Spleen (tissue), 11 donors: ENCODE measurements at regions not wholly inside any gene's neighbourhood (a gene's known extent, or its start where the extent isn't known, plus 50 kb on each side); places are given as distances from the start of the nearest gene placed in this dataset.

ENCODE experiments used
- DNase-seq: peaks from one replicate; pipeline ENCODE4 v3.0.0-alpha.2; 2020
- H3K27ac ChIP-seq, 8 donors: fragments of 200-600 bp; sonication (generic) in 7 of 8; 1 replicate in 4 of 8; 2 replicates in 4 of 8; pipeline versions ENCODE4 v1.5.0 to v1.8.0; 2016 to 2021; ENCODE audit warnings: inconsistent platforms in 4 of 8, mild to moderate bottlenecking in 4 of 8, moderate library complexity in 1 of 8
- H3K27me3 ChIP-seq, 7 donors: fragments of 200-600 bp; sonication (generic) in 6 of 7; replicated peaks in 1 of 7; 1 replicate in 4 of 7; 2 replicates in 3 of 7; pipeline versions ENCODE4 v1.5.0 to v1.8.0; 2016 to 2021; ENCODE audit warnings: inconsistent platforms in 3 of 7, mild to moderate bottlenecking in 1 of 7
- H3K36me3 ChIP-seq, 6 donors: fragments of 200-600 bp; sonication (generic) in 5 of 6; 1 replicate in 4 of 6; 2 replicates in 2 of 6; pipeline versions ENCODE4 v1.5.0 to v1.8.0; 2016 to 2021; ENCODE audit warnings: inconsistent platforms in 2 of 6
- H3K4me1 ChIP-seq, 6 donors: fragments of 200-600 bp; sonication (generic) in 5 of 6; 1 replicate in 3 of 6; 2 replicates in 3 of 6; pipeline versions ENCODE4 v1.5.0 to v1.8.0; 2016 to 2021; ENCODE audit warnings: inconsistent platforms in 3 of 6
- H3K4me3 ChIP-seq, 8 donors: fragments of 200-600 bp; sonication (generic) in 7 of 8; 1 replicate in 4 of 8; 2 replicates in 4 of 8; pipeline versions ENCODE4 v1.5.0 to v1.8.0; 2016 to 2021; ENCODE audit warnings: inconsistent platforms in 4 of 8, mild to moderate bottlenecking in 4 of 8, moderate library complexity in 2 of 8
- H3K9me3 ChIP-seq, 8 donors: fragments of 200-600 bp; sonication (generic) in 7 of 8; 1 replicate in 4 of 8; 2 replicates in 4 of 8; pipeline versions ENCODE4 v1.5.0 to v1.8.0; 2016 to 2021; ENCODE audit warnings: inconsistent platforms in 4 of 8
- POLR2A ChIP-seq, 3 donors: fragments of 450-650 bp; IDR thresholded peaks; one replicate each; pipeline ENCODE4 v1.5.1; 2017; ENCODE audit warnings: antibody characterized with exemption in 3 of 3, mild to moderate bottlenecking in 1 of 3
- POLR2AphosphoS5 ChIP-seq, 3 donors: sonication (generic); formaldehyde crosslinking; IDR thresholded peaks; one replicate each; pipeline ENCODE4 v1.5.1; 2017; ENCODE audit warnings: antibody characterized with exemption in 3 of 3
- WGBS, 5 donors: extraction: QIAGEN DNeasy Blood & Tissue Kit in 3 of 5; methylation state at CpG; one replicate each; pipeline versions ENCODE4 v1.1.5 to v1.1.7; 2013 to 2018; 5-methylcytosine and 5-hydroxymethylcytosine counted together
- intact Hi-C: fragments of 100-400 bp; cut with DNase I; formaldehyde crosslinking; loops from one replicate; pipeline ENCODE4 v1.15.0; 2023; ENCODE audit warnings: low total_unique reads
- TF ChIP-seq, protein P1 (sequence below), 11 experiments: fragments of 200-600 bp in 7 of 11; fragments of 450-650 bp in 4 of 11; sonication (generic) in 4 of 11; IDR thresholded peaks in 8 of 11; conservative IDR thresholded peaks in 3 of 11; 1 replicate in 7 of 11; 2 replicates in 4 of 11; pipeline versions ENCODE4 v1.4.0 to v1.8.0; 2016 to 2021; ENCODE audit warnings: antibody characterized with exemption in 11 of 11, inconsistent platforms in 4 of 11, mild to moderate bottlenecking in 1 of 11
- donor health status: healthy with polysubstance abuse.
- donor health status: DM: no; HTN: no; CAD: no; lungs with moderate emphysema.
- donor health status: DM: no; HTN: no; CAD: no.
- donor health status: Bipolar disorder and iron deficiency.
- donor health status: healthy.
- donor health status: DM: no; HTN: no; CAD: no.
- donor health status: DM: yes; HTN: yes; CAD: no.

- no peaks in the 10 kb centered on the region for H3K27me3 ChIP-seq
- H3K9me3 ChIP-seq: no peaks in the 10 kb centered on the region
- H3K27ac ChIP-seq: no peak overlapping the region
- 75 to 84% (median 81%) methylated on average over 5 of the region's 5 CpGs for WGBS, 5 donors
- H3K4me1 ChIP-seq: no peaks in the 10 kb centered on the region
- H3K36me3 ChIP-seq: no peaks in the 10 kb centered on the region
- intact Hi-C loops: no loop called here
- TF ChIP-seq POLR2A (IDR thresholded peaks at IDR 0.05) (no peak), POLR2AphosphoS5 (IDR thresholded peaks at IDR 0.05) (no peak)
- TF ChIP-seq, protein P1, sequence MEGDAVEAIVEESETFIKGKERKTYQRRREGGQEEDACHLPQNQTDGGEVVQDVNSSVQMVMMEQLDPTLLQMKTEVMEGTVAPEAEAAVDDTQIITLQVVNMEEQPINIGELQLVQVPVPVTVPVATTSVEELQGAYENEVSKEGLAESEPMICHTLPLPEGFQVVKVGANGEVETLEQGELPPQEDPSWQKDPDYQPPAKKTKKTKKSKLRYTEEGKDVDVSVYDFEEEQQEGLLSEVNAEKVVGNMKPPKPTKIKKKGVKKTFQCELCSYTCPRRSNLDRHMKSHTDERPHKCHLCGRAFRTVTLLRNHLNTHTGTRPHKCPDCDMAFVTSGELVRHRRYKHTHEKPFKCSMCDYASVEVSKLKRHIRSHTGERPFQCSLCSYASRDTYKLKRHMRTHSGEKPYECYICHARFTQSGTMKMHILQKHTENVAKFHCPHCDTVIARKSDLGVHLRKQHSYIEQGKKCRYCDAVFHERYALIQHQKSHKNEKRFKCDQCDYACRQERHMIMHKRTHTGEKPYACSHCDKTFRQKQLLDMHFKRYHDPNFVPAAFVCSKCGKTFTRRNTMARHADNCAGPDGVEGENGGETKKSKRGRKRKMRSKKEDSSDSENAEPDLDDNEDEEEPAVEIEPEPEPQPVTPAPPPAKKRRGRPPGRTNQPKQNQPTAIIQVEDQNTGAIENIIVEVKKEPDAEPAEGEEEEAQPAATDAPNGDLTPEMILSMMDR (IDR thresholded peaks at IDR 0.05 in 8 of 11, conservative IDR thresholded peaks at IDR 0.05 in 3 of 11): no peak
- no peak for DNase-seq
- no peak overlapping the region for H3K4me3 ChIP-seq
Measured at GRCh38 chr1:238112952-238113621, 222.4 kb upstream of the ZP4 start.

- intact Hi-C loops: no loop called here
- TF ChIP-seq POLR2AphosphoS5 (IDR thresholded peaks at IDR 0.05) (no peak), POLR2A (IDR thresholded peaks at IDR 0.05) (no peak)
- TF ChIP-seq, protein P1 (IDR thresholded peaks at IDR 0.05 in 8 of 11, conservative IDR thresholded peaks at IDR 0.05 in 3 of 11): no peak
Measured at GRCh38 chr1:238111516-238111915, 220.8 kb upstream of the ZP4 start.

GRCh38 chr1:238111081-238111480 lies 220.4 kb upstream of the ZP4 start:
- 42 to 66% (median 55%) methylated on average over 1 of the region's 1 CpG for whole genome bisulfite sequencing, 5 donors
- TF ChIP-seq POLR2A (IDR thresholded peaks at IDR 0.05) (no peak), POLR2AphosphoS5 (IDR thresholded peaks at IDR 0.05) (no peak)
- TF ChIP-seq, protein P1 (IDR thresholded peaks at IDR 0.05 in 8 of 11, conservative IDR thresholded peaks at IDR 0.05 in 3 of 11): no peak
- no peak for DNase-seq
- intact Hi-C loops: no loop called here
- Histone ChIP-seq H3K27me3 (no peaks in the 10 kb centered on the region), H3K27ac (no peak overlapping the region), H3K36me3 (no peaks in the 10 kb centered on the region), H3K4me1 (no peaks in the 10 kb centered on the region), H3K4me3 (no peak overlapping the region), H3K9me3 (no peaks in the 10 kb centered on the region)

More at GRCh38 chr1:238111516-238111915, 220.8 kb upstream of the ZP4 start:
- Histone ChIP-seq H3K27ac (no peak overlapping the region), H3K4me3 (no peak overlapping the region), H3K4me1 (no peaks in the 10 kb centered on the region), H3K9me3 (no peaks in the 10 kb centered on the region), H3K36me3 (no peaks in the 10 kb centered on the region), H3K27me3 (no peaks in the 10 kb centered on the region)
- no peak for DNase-seq
- 47 to 75% (median 62%) methylated on average over 2 of the region's 2 CpGs for WGBS, 5 donors

GRCh38 chr1:238108417-238108816 lies 217.7 kb upstream of the ZP4 start:
- no peak for DNase-seq
- Histone ChIP-seq H3K27ac (no peak overlapping the region), H3K36me3 (no peaks in the 10 kb centered on the region), H3K4me3 (no peak overlapping the region), H3K4me1 (no peaks in the 10 kb centered on the region), H3K27me3 (no peaks in the 10 kb centered on the region), H3K9me3 (no peaks in the 10 kb centered on the region)
- TF ChIP-seq POLR2A (IDR thresholded peaks at IDR 0.05): no peak
- no peak for TF ChIP-seq POLR2AphosphoS5 (IDR thresholded peaks at IDR 0.05)
- 81 to 97% (median 94%) methylated on average over 2 of the region's 2 CpGs for WGBS, 5 donors
- intact Hi-C loops: no loop called here
